VCaP (cell line): ENCODE measurements at regions not wholly inside any gene's neighbourhood (a gene's known extent, or its start where the extent isn't known, plus 50 kb on each side); places are given as distances from the start of the nearest gene placed in this dataset.
A peak's percentile ranks its signal among the peaks of the same experiment; 100 is the strongest.
"Not testable (repeated sequence)": the region's sequence is repeated elsewhere in the genome, so short reads cannot be mapped to it uniquely, and the experiment has no call there.

Source experiments
- H3K27ac ChIP-seq: fragments of 450-650 bp; 2 replicates; pipeline ENCODE4 v1.5.1; 2017
- TF ChIP-seq, protein P1 (sequence below): fragments of 450-650 bp; conservative IDR thresholded peaks from 2 replicates; pipeline ENCODE4 v1.5.1; 2017; ENCODE audit warnings: mild to moderate bottlenecking, moderate library complexity

DNA sequence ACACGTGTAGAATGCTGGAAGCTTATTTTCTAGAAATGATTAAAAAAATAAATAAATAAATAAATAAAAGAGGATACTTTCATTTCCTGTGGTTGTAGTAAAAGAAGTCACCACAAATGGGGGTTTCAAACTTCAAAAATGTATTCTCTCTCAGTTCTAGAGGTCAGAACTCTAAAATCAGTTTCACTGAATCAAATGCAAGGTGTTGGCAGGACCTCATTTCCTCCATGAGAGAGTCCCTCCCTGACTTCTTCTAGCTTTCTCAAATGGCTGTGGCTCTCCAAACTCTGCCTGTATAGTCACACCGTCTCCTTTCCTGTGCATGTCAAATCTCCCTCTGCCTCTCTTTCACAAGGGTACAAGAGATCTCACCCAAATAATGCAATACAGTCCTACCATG, 312.6 kb upstream of the CXADR start:
- H3K27ac ChIP-seq = no peak overlapping the region
- TF ChIP-seq, protein P1, sequence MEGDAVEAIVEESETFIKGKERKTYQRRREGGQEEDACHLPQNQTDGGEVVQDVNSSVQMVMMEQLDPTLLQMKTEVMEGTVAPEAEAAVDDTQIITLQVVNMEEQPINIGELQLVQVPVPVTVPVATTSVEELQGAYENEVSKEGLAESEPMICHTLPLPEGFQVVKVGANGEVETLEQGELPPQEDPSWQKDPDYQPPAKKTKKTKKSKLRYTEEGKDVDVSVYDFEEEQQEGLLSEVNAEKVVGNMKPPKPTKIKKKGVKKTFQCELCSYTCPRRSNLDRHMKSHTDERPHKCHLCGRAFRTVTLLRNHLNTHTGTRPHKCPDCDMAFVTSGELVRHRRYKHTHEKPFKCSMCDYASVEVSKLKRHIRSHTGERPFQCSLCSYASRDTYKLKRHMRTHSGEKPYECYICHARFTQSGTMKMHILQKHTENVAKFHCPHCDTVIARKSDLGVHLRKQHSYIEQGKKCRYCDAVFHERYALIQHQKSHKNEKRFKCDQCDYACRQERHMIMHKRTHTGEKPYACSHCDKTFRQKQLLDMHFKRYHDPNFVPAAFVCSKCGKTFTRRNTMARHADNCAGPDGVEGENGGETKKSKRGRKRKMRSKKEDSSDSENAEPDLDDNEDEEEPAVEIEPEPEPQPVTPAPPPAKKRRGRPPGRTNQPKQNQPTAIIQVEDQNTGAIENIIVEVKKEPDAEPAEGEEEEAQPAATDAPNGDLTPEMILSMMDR = no peak

DNA sequence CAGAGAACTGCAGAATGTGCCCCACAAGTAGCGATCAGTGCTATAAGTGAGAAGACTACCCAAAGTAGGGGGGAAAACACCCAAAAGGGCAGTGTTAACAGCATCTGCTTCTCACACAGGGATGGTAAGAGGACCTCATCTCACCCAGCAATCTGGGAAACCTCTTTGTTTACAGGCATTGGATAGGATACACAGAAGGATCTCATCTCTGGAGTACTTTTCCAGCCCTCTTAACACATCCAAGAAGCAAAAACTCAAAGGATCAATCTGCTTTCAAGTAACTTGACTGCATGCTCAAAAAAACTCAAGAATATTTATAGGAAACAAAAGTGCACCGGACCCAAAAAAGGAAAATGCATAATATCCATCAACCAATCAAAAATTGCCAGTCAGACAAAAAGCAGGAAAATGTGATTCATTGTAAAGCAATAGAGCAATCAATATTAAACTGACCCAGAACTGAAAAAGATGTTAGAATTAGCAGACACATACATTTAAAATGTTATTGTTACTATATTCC, 311.0 kb upstream of the CXADR start:
- TF ChIP-seq, protein P1 = no peak

DNA sequence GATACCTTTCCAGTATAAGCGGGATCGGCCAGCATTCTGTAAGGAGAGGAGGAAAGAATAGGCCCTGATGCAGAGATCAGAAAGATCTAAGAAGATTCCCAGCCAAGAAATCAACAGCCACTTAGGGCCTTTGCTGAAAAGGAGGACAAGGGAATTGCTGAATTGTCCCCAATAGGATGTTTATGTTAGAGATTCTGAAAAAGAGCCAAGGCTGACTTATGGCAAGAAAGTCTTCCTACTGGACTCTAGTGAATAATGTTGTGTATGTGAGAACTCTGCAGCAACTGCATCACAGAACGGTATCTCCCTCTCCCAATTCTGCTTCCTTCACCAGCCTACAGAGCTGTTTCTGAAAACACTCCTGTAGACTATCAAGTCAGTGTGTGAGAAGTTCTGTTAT, 298.0 kb upstream of the CXADR start:
- H3K27ac ChIP-seq = no peak overlapping the region
- TF ChIP-seq, protein P1 = no peak

More for the DNA sequence above, 311.0 kb upstream of the CXADR start:
- H3K27ac ChIP-seq = no peak overlapping the region

DNA sequence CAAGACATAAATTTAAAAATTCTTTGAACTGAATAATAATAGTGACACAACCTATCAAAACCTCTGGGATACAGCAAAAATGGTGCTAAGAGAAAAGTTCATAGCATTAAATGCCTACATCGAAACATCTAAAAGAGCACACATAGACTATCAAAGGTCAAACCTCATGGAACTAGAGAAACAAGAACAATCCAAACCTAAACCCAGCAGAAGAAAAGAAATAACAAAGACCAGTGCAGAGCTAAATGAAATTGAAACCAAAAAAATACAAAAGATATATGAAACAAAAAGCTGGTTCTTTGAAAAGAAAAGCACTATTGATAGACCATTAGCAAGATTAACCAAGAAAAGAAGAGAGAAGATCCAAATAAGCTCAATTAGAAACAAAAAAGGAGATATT, 293.8 kb upstream of the CXADR start:
- not testable (repeated sequence) for H3K27ac ChIP-seq

DNA sequence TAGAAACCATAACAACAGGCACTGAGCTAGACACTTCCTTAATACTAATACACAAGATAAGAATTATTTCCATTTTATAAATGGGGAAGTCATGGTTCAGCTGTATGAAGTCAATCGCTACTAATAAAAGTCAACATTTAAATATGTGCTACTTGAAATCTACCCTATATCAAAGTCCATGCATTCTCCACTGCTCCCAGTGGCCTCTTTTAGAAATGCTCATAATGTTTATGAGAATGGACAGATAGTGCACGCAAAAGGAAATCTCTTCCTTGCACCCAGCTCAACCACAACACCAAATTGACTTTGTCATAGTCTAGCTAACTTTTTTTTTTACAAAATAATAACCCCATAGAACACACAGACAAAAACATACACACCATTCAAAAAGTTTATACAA, 281.7 kb upstream of the CXADR start:
- H3K27ac ChIP-seq = no peak overlapping the region
- TF ChIP-seq, protein P1 = peak; percentile 61

DNA sequence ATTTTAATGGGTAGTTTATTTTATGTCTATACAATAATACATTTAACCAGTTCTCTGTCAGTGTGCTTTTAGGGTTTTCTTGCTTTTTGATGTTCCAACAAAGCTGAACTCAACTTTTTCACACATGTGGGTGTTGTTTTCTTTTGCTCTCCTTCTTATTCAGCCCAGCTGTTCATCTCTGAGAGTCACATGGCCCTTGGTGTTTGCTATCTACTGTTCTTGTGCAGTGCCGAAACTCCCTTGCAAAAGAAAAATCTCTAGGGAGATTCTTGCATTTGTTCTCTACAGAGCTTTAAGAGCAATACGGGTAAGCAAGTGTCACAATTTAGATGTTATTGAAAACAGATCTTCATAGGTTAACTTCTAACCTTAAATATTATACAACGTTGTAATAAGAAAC, 281.1 kb upstream of the CXADR start:
- H3K27ac ChIP-seq = no peak overlapping the region
- TF ChIP-seq, protein P1 = no peak

DNA sequence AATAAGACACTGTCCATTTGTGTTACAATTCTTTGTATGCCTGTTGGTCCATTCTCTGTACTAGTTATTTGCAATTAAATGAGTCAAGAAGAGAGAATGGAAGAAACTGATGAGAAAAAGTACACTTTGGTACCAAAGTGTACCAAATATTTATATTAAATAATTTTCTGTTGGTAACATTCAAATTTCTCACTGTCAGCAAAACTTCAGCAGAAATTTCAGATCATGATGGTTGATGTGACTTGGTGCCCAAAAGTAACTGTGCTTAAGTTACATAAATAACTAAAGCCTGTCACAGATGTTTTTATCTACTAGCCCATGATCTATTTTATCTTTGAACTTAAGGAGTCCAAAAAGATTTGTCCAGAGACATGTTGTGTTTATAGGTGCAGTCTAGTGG, 274.4 kb upstream of the CXADR start:
- TF ChIP-seq, protein P1 = no peak
- no peak overlapping the region for H3K27ac ChIP-seq

DNA sequence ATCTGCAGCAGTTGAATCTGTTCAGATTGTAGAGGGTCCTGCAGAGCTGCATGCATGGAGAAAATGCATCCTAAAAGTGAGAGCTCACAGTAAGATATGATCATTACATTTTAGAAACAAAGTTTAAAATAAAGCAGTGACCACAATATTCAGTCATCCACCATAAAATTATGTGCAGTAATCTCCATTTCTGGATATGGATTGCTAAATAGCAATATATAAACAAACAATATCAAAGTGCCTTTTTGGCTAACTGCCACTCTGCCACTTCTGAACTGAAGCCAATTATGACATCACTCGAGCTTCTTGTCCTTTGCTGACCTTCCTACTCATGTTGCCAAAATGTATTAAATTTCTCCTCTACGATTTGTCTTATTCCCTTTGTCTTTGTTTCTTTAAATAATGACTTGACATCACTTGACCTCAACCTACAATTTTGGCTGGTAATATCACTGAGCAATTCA, 262.0 kb upstream of the CXADR start:
- peak overlapping the region; percentile 35; the same call in 1 of the 2 replicates for H3K27ac ChIP-seq
- TF ChIP-seq, protein P1 = no peak
